IMR-90 (cell line): ENCODE measurements at regions not wholly inside any gene's neighbourhood (a gene's known extent, or its start where the extent isn't known, plus 50 kb on each side); places are given as distances from the start of the nearest gene placed in this dataset.

Experiments used
- BHLHE40 ChIP-seq: fragments of 150-350 bp; IDR thresholded peaks from 2 replicates; pipeline ENCODE4 v1.6.1; 2016; ENCODE audit warnings: mild to moderate bottlenecking, low read depth, low read length
- CEBPB ChIP-seq: IDR thresholded peaks from 2 replicates; pipeline ENCODE4 v1.6.1; 2012; ENCODE audit warnings: low read depth, low read length, improper control_type of control experiment
- CTCF ChIP-seq: conservative IDR thresholded peaks from 2 replicates; pipeline ENCODE4 v1.5.1; 2012; ENCODE audit warnings: mild to moderate bottlenecking, low read depth, low read length, improper control_type of control experiment
- MAZ ChIP-seq: IDR thresholded peaks from 2 replicates; pipeline ENCODE4 v1.6.1; 2012; ENCODE audit warnings: low read depth, mild to moderate bottlenecking, low read length, improper control_type of control experiment, moderate library complexity, borderline replicate concordance
- MXI1 ChIP-seq: IDR thresholded peaks from 2 replicates; pipeline ENCODE4 v1.6.1; 2012; ENCODE audit warnings: low read depth, mild to moderate bottlenecking, low read length, moderate library complexity, borderline replicate concordance
- POLR2A ChIP-seq: IDR thresholded peaks from 2 replicates; pipeline ENCODE4 v1.6.1; 2012; ENCODE audit warnings: mild to moderate bottlenecking, low read depth, low read length
- RAD21 ChIP-seq: IDR thresholded peaks from 2 replicates; pipeline ENCODE4 v1.6.1; 2012; ENCODE audit warnings: low read length, improper control_type of control experiment
- RCOR1 ChIP-seq: IDR thresholded peaks from 2 replicates; pipeline ENCODE4 v1.6.1; 2012; ENCODE audit warnings: mild to moderate bottlenecking, low read length, improper control_type of control experiment; ENCODE audit not compliant: insufficient replicate concordance
- RFX5 ChIP-seq: IDR thresholded peaks from 2 replicates; pipeline ENCODE4 v1.8.0; 2012; ENCODE audit warnings: low read depth, mild to moderate bottlenecking, low read length, moderate library complexity
- USF2 ChIP-seq: fragments of 150-350 bp; IDR thresholded peaks from 2 replicates; pipeline ENCODE4 v1.6.1; 2017; ENCODE audit warnings: mild to moderate bottlenecking, antibody characterized with exemption, low read length, low read depth

GRCh38 chr9:100698945-100699344 lies 121.1 kb downstream of the CAVIN4 start:
- TF ChIP-seq CTCF, result no peak
- no peak for TF ChIP-seq RCOR1
- TF ChIP-seq CEBPB, result no peak
- TF ChIP-seq USF2, result no peak
- no peak for TF ChIP-seq MAZ
- TF ChIP-seq RAD21, result no peak
- no peak for TF ChIP-seq POLR2A
- TF ChIP-seq RFX5, result no peak
- no peak for TF ChIP-seq MXI1
- TF ChIP-seq BHLHE40, result no peak
